SH-SY5Y (cell line): ENCODE measurements at regions not wholly inside any gene's neighbourhood (a gene's known extent, or its start where the extent isn't known, plus 50 kb on each side); places are given as distances from the start of the nearest gene placed in this dataset.
A peak's percentile ranks its signal among the peaks of the same experiment; 100 is the strongest.

ENCODE experiments used
- GATA2 ChIP-seq: IDR thresholded peaks from 2 replicates; pipeline ENCODE4 v1.6.1; 2011; ENCODE audit warnings: mild to moderate bottlenecking, low read depth, low read length
- GATA3 ChIP-seq: IDR thresholded peaks from 2 replicates; pipeline ENCODE4 v1.6.1; 2011; ENCODE audit warnings: low read depth, mild to moderate bottlenecking, low read length, moderate library complexity

GRCh38 chr13:81318231-81319019, 977.5 kb upstream of the SPRY2 start:
- TF ChIP-seq GATA2, result no peak
- no peak for TF ChIP-seq GATA3

GRCh38 chr13:81314461-81314860, 973.5 kb upstream of the SPRY2 start:
- TF ChIP-seq GATA2 (no peak), GATA3 (no peak)

GRCh38 chr13:81305928-81306327, 965.0 kb upstream of the SPRY2 start:
- TF ChIP-seq GATA2, result no peak
- TF ChIP-seq GATA3, result no peak

GRCh38 chr13:81304121-81304659, 963.3 kb upstream of the SPRY2 start:
- TF ChIP-seq GATA3 (no peak), GATA2 (no peak)

GRCh38 chr13:81302677-81303076, 961.8 kb upstream of the SPRY2 start:
- TF ChIP-seq GATA2, result no peak
- no peak for TF ChIP-seq GATA3

- TF ChIP-seq GATA3, result no peak
- no peak for TF ChIP-seq GATA2
These were observed 961.2 kb upstream of the SPRY2 start for GRCh38 chr13:81302125-81302524.

GRCh38 chr13:81295177-81295576, 954.3 kb upstream of the SPRY2 start:
- TF ChIP-seq GATA3 (no peak), GATA2 (no peak)

GRCh38 chr13:81293594-81294164, 952.8 kb upstream of the SPRY2 start:
- TF ChIP-seq GATA3 (no peak), GATA2 (no peak)

- TF ChIP-seq GATA2, result no peak
- TF ChIP-seq GATA3, result no peak
These were observed 942.6 kb upstream of the SPRY2 start for GRCh38 chr13:81283561-81283960.

- TF ChIP-seq GATA2 (no peak), GATA3 (no peak)
These were observed 942.1 kb upstream of the SPRY2 start for GRCh38 chr13:81283062-81283461.

GRCh38 chr13:81275666-81276258, 934.8 kb upstream of the SPRY2 start:
- TF ChIP-seq GATA2 (peak; percentile 13; the same call in 1 of the 2 replicates), GATA3 (no peak)

- TF ChIP-seq GATA2 (no peak), GATA3 (no peak)
These were observed 906.8 kb upstream of the SPRY2 start for GRCh38 chr13:81247711-81248110.

GRCh38 chr13:81246556-81246955, 905.6 kb upstream of the SPRY2 start:
- TF ChIP-seq GATA3 (no peak), GATA2 (no peak)

- no peak for TF ChIP-seq GATA3
- no peak for TF ChIP-seq GATA2
These were observed 903.1 kb upstream of the SPRY2 start for GRCh38 chr13:81244011-81244410.

- TF ChIP-seq GATA3 (no peak), GATA2 (no peak)
These were observed 889.5 kb upstream of the SPRY2 start for GRCh38 chr13:81230386-81230785.
